ENCODE measurements at regions not wholly inside any gene's neighbourhood (a gene's known extent, or its start where the extent isn't known, plus 50 kb on each side); places are given as distances from the start of the nearest gene placed in this dataset.
A peak's percentile ranks its signal among the peaks of the same experiment; 100 is the strongest.
"Not testable (repeated sequence)": the region's sequence is repeated elsewhere in the genome, so short reads cannot be mapped to it uniquely, and the experiment has no call there.

- no peak for FAIRE-seq
- no peak for DNase-seq (ENCODE audit: insufficient read length, low spot score)
Measured at GRCh38 chrX:121283921-121284320, 236.5 kb downstream of the GLUD2 start.

DNA sequence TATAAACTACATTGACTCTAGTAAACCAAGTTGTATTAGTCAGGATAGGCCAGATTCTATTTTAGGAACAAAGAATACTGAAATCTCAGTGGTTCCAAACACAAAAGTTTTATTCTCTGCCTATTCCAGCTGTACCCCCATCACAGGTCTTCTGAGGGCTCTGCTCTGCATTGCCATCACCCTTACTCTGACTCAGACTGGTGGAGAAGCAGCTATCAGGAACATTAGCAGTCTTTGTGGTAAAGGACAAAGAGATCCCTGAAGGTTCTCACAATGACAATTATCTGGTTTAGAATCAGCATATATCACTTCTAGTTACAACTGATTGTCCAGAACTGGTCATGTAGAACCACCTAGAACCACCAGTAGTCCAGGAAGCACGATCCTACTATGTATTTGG lies 251.1 kb downstream of the GLUD2 start:
- no peak for FAIRE-seq
- no peak for DNase-seq (ENCODE audit: insufficient read length, low spot score)

DNA sequence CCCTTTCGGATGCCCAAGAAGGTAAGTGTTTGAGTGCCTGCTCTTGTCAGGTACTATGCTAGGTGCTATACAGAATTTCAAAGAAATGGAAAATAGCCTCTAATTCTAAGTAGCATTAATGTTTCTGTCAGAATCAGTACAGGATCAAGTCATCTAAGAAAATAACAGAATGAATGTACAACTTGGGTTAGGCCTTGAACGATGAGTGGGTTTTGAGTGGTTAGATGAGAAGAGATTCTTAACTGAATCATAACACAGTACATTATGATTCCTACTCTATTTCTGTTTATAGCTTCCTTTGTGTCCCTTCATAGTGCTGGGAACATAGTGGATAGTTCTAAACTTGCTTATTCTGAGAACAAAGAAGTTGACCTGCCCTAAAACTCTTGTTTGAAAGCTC lies 253.9 kb downstream of the GLUD2 start:
- no peak for FAIRE-seq
- no peak for DNase-seq (ENCODE audit: insufficient read length, low spot score)

GRCh38 chrX:121301822-121302221 lies 254.4 kb downstream of the GLUD2 start:
- DNase-seq (ENCODE audit: insufficient read length, low spot score) (no peak), FAIRE-seq (no peak)

DNA sequence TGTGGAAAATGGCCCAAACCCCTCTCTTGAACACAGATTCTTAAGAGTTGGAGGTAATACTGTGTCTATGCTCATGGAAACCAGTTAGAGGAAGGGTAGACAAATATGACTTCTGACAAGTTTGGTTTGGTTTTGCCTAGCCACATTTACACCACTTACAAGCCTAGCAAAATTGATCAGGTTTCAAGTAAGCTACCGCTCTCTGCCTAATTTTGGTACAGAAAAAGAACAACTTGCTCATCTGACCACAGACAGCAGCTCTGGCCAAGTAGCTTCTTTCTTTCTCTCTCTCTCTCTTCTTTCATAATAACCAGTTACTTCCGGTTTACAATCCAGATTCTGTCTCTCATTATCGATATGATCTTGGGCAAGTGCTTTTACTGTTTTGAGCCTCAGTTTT lies 260.0 kb downstream of the GLUD2 start:
- DNase-seq (ENCODE audit: insufficient read length, low spot score) (no peak), FAIRE-seq (no peak)

GRCh38 chrX:121308276-121308805 lies 260.9 kb downstream of the GLUD2 start:
- peak; percentile 0 for DNase-seq (ENCODE audit: insufficient read length, low spot score)
- FAIRE-seq = no peak

GRCh38 chrX:121310820-121311219 lies 263.4 kb downstream of the GLUD2 start:
- no peak for DNase-seq (ENCODE audit: insufficient read length, low spot score)
- no peak for FAIRE-seq

DNA sequence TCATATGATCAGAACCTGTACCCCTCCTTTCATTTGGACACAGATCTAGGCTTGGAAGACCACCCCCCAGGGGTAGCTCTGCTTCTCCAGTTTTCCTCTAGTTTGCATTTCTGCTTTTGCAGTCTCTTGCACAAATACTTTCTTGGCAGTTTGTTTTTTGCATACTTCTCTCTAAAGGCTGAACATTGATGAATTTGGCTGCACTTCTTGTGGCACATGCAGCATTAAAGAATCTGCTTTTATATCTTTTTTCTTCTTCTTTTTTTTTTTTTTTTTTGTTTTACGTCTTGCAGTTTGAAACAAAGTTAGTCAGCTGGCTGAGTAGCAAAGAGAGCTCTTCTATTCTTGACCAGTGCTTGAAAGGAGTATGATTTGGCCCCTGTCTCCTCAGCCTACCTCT lies 273.0 kb downstream of the GLUD2 start:
- FAIRE-seq (no peak), DNase-seq (ENCODE audit: insufficient read length, low spot score) (no peak)

DNA sequence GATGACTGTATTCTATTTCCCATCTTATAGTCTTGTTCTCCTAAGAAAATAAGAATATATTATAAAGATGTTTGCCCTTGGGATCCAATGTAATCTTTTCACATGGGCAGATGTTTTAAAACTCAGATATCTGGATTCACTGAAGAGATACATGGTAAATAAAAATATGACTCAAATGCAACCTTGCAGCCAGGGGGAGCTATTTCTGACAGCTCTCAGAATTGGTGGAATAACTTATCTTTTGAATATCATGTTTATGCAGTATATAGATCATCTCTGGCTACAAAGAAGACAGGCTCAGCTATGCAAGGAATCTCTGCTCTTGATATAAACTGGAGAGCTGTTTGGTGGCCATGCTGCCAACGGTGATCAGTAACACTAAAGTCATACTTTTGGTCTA lies 274.7 kb downstream of the GLUD2 start:
- DNase-seq (ENCODE audit: insufficient read length, low spot score) (no peak), FAIRE-seq (no peak)

DNA sequence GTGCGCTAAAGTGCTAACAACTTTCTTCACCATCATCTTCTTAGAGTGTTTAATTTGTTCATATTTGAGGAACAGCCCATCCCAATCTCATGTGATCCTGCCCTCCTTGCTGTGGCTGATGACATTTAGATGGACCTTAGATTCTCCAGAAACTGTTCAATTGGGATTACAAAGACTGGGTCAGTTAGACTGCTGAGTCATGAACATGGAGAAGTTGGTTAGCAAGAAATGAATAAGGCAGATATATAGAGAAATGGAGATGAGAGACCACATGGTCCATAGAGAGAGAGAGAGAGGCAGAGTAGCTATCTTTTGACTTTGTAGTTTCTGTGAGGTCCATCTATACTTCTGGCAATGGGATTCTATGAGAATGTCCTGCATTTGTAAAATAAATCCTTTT lies 275.9 kb downstream of the GLUD2 start:
- no peak for DNase-seq (ENCODE audit: insufficient read length, low spot score)
- FAIRE-seq = no peak

- FAIRE-seq (no peak), DNase-seq (ENCODE audit: insufficient read length, low spot score) (no peak)
Measured at GRCh38 chrX:121333942-121334341, 286.5 kb downstream of the GLUD2 start.

GRCh38 chrX:121336831-121337421 lies 289.5 kb downstream of the GLUD2 start:
- DNase-seq (ENCODE audit: insufficient read length, low spot score) (no peak), FAIRE-seq (no peak)

DNA sequence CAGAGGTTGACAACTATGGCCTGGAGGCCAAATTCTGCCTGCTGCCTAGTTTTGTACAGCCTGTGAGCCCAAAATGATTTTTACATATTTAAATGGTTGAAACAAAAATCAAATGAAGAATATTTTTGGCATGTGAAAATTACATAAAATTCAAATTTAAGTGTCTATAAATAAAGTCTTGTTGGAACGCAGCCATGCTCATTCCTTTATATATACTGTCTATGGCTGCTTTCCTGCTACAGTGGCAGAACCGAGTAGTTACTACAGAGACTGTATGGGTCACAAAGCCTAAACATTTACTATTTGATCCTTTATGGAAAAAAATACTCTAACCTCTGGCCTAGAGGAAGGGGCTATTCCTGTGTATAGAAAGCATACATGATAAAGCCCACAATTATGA lies 290.4 kb downstream of the GLUD2 start:
- FAIRE-seq (no peak), DNase-seq (ENCODE audit: insufficient read length, low spot score) (no peak)

- DNase-seq (ENCODE audit: insufficient read length, low spot score) = no peak
- no peak for FAIRE-seq
Measured at GRCh38 chrX:121349263-121349662, 301.9 kb downstream of the GLUD2 start.

- DNase-seq (ENCODE audit: insufficient read length, low spot score) (no peak), FAIRE-seq (no peak)
Measured at GRCh38 chrX:121356139-121356849, 308.9 kb downstream of the GLUD2 start.

- FAIRE-seq = no peak
- no peak for DNase-seq (ENCODE audit: insufficient read length, low spot score)
Measured at GRCh38 chrX:121356850-121357171, 309.4 kb downstream of the GLUD2 start.

GRCh38 chrX:121360280-121360679 lies 312.9 kb downstream of the GLUD2 start:
- FAIRE-seq (no peak), DNase-seq (ENCODE audit: insufficient read length, low spot score) (no peak)

- DNase-seq (ENCODE audit: insufficient read length, low spot score) (no peak), FAIRE-seq (no peak)
Measured at GRCh38 chrX:121365572-121366161, 318.3 kb downstream of the GLUD2 start.

DNA sequence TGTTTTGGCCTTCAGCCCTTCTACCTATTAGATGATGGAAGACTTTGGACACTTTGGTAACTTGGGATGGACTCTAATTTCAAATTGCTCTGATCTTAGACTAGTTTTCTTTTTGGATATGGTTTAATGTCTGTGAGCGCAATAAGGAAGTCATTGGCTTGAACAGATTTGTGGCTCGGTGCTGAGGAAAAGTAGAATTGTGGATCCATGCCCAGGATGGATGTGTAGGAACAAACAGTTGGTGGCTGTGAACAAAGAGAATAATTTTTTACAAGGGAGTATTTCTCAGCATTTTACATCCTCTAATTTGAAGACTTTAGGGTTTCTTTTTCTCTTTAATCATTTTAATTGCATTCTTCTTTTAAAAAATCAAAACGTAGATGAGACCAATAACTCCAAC lies 327.1 kb downstream of the GLUD2 start:
- FAIRE-seq (no peak), DNase-seq (ENCODE audit: insufficient read length, low spot score) (no peak)

- DNase-seq (ENCODE audit: insufficient read length, low spot score); FAIRE-seq: not testable (repeated sequence)
Measured at GRCh38 chrX:121381915-121382314, 334.5 kb downstream of the GLUD2 start.

DNA sequence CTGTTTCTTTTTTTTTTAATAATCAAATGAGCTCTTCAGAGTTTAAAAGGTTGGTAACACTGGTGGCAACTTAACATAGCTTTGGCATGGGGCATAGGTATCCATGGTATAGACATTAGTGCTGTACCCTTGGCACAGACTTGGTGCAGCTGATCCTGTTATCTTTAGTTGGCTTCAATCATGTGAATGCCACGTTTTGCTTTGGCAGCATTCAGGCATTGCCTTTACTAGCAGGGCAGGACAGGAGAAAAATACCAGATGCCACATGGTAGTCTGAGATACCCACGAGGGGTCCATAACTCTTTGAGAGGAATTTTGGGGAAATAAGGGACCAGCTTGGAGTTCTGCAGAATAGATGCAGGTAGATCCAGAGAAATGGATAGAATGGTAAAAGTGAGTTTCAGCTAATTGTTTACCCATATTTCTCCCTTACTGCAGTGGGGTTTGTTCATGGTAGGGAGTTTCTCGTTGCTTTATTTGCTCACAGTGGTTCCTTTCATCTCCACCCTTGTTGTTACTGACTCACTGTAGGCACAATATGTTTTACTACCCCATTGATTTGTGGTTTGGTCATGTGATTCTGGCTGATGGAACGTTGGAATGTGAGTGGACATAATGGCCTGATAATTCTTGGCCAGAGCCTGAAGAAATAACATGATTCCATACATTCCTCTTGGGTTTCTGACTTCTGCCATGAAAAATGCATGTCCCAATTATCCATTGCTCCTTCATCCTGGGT lies 342.7 kb downstream of the GLUD2 start:
- no peak for FAIRE-seq
- DNase-seq (ENCODE audit: insufficient read length, low spot score) = no peak

- no peak for FAIRE-seq
- no peak for DNase-seq (ENCODE audit: insufficient read length, low spot score)
Measured at GRCh38 chrX:121405826-121406225, 358.4 kb downstream of the GLUD2 start.

All from HTR-8/SVneo (cell line).